ENCODE measurements at regions not wholly inside any gene's neighbourhood (a gene's known extent, or its start where the extent isn't known, plus 50 kb on each side); places are given as distances from the start of the nearest gene placed in this dataset.
"Not testable (repeated sequence)": the region's sequence is repeated elsewhere in the genome, so short reads cannot be mapped to it uniquely, and the experiment has no call there.

DNA sequence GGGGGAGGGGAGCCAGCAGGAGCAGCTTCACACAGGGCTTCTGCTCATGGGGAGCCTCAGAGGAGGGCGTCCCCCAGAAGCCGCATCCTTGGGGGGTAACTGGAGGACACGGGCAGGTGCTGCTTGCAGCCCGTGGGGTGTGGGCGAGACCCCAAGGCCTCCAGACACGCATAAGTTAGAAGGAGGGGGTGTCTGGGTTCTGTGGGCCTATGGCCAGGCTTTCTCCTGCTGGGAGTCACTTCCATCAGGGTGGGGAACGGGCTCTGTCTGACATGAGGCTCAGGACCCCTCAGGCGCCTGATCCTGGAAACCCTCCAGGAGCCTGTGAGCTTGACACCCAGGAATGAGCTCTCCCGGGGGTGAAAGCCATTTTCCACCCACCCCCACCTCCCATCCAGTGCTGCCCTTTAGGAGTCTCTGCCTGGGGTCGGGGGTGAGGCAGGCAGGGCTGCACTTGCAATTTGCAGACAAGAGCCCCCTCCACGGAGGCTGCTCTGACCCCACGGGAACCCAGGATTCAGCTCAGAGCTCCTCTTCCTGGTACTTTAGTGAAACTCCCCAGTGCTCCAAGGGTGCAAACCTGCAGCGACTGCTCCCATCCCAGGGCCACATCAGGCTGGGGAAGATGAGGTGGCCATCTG lies 325.7 kb downstream of the ADGRD1 start:
- H3K4me1 ChIP-seq (ENCODE audit: control insufficient read depth, insufficient read depth, low read length) = no peaks in the 10 kb centered on the region
- ATAC-seq (no peak), DNase-seq (no peak)
- H3K27me3 ChIP-seq (ENCODE audit: control insufficient read depth, insufficient read depth) = no peaks in the 10 kb centered on the region
- no peak overlapping the region for H3K27ac ChIP-seq (ENCODE audit: low read length)
- H3K4me3 ChIP-seq (ENCODE audit: low read length) = no peak overlapping the region
- WGBS = 65% methylated on average over 13 of the region's 13 CpGs
- H3K9me3 ChIP-seq (ENCODE audit: control insufficient read depth, low read length) = no peaks in the 10 kb centered on the region
- intact Hi-C loops (cut with DNase I) = no loop called here

DNA sequence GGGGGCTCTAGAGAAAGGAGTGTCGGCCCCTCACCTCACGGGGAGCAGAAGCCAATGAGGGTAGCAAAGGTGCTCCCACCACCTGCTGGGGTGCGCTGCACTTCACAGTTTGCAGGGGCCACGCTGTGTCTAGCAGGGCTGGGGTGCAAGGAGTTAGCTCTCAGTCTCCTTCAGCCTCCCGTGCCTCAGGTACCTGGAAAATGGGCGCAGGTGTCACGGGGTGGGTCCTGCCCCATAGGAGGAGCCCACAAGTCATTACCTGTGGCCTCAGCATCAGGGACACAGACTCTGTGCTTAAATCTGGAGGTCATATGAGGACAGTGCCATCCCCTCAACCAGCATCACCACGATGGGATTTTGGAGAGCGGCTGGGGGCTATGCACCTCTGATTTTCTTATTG lies 326.7 kb downstream of the ADGRD1 start:
- H3K4me1 ChIP-seq (ENCODE audit: control insufficient read depth, insufficient read depth, low read length) = no peaks in the 10 kb centered on the region
- DNase-seq = peak in 1 of 3 donors; percentile 29
- H3K27ac ChIP-seq (ENCODE audit: low read length) = no peak overlapping the region
- WGBS = 81% methylated on average over 9 of the region's 9 CpGs
- no peak overlapping the region for H3K4me3 ChIP-seq (ENCODE audit: low read length)
- H3K9me3 ChIP-seq (ENCODE audit: control insufficient read depth, low read length) = no peaks in the 10 kb centered on the region
- ATAC-seq = no peak
- intact Hi-C loops (cut with DNase I) = no loop called here
- no peaks in the 10 kb centered on the region for H3K27me3 ChIP-seq (ENCODE audit: control insufficient read depth, insufficient read depth)

DNA sequence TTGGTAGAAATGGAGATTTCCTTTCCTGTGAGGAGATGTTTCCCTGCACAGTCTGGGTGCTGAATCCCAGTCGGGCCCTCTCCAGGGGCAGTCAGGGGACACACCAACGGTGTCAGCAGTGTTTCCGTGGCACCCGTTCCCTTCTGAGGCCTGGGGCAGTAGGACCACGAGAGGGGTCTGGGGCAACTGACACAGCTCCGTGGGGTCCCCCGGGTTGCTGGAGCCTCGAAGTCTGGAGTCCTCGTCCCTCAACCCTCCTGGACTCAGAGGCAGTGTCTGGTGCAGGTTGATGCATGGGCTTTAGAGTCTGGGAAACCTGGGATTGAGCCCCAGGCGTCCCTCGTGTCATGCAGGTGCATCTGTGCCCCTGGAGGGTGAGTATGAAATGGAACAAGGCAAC lies 327.3 kb downstream of the ADGRD1 start:
- intact Hi-C loops (cut with DNase I) = no loop called here
- Histone ChIP-seq H3K9me3 (ENCODE audit: control insufficient read depth, low read length) (no peaks in the 10 kb centered on the region), H3K4me3 (ENCODE audit: low read length) (no peak overlapping the region), H3K27me3 (ENCODE audit: control insufficient read depth, insufficient read depth) (no peaks in the 10 kb centered on the region), H3K27ac (ENCODE audit: low read length) (no peak overlapping the region), H3K4me1 (ENCODE audit: control insufficient read depth, insufficient read depth, low read length) (no peaks in the 10 kb centered on the region)
- no peak for DNase-seq
- ATAC-seq = no peak
- WGBS = 82% methylated on average over 11 of the region's 11 CpGs

DNA sequence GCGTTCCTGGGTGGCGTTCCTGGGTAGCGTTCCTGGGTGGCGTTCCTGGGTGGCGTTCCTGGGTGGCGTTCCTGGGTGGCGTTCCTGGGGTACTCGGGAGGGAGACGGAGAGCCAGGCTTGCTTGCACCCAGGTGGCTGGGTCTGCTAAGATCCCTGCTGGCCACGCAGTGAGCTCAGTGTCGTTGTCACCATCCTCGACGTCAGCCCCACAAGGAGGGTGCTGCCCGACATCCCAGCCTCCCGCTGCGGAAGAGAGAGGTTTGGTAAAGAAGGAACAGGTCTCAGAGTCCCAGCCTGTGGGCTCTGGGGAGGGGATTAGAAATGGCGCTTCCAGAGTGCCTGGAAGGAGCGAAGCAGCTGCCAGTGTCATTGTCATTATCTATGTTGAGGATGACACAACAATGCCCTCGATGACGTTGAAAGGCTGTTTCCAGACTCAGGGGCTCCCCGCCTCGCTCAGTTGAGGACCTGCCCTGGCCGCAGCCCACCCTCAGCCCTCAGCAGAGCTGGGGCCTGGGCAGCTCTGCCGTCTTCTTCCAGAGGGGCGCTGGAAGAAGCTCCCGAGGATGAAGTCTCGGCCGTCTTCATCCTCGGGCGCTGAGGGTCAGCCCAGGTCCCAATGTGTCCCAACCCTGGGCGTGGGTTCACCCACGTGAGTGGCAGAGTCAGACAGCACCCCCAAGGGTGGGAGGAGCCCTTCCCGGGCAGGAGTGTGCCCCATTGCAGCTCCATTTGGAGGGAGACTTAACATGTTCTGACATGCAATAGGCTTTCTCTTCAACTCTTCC lies 328.8 kb downstream of the ADGRD1 start:
- WGBS = 88% methylated on average over 33 of the region's 33 CpGs
- H3K9me3 ChIP-seq (ENCODE audit: control insufficient read depth, low read length) = no peaks in the 10 kb centered on the region
- H3K27me3 ChIP-seq (ENCODE audit: control insufficient read depth, insufficient read depth) = no peaks in the 10 kb centered on the region
- no peak overlapping the region for H3K4me3 ChIP-seq (ENCODE audit: low read length)
- intact Hi-C loops (cut with DNase I) = no loop called here
- H3K27ac ChIP-seq (ENCODE audit: low read length) = no peak overlapping the region
- DNase-seq = peak in 1 of 3 donors; percentile 19
- no peaks in the 10 kb centered on the region for H3K4me1 ChIP-seq (ENCODE audit: control insufficient read depth, insufficient read depth, low read length)
- ATAC-seq = no peak

DNA sequence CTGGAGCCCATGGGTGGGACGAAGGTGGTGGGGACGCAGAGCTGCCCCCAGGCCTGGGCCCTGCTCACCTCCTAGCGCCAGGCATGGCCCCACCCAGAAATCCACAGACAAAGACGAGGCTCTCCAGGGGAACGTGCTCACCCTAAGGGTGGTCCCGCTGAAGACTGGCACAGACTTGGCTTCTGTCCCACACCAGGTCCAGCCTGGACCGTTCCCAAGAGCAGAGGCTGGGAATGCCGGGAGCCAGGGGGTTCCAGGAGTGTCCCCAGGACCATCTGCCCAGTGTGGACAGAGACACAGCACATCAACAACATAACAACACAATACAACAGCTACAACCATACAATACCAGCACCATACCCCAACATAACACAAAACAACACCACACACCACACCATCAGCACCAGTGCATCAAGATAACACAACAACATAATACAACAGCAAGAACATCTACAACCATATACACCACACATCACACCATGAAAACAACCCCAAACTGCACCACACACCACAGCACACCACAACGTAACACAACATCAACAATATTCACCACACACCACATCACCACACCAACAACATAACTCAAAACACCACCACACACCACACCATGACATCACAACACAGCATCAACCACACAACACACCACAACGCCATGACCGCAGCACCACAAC lies 329.6 kb downstream of the ADGRD1 start:
- 80% methylated on average over 11 of the region's 11 CpGs for WGBS
- intact Hi-C loops (cut with DNase I) = no loop called here
- Histone ChIP-seq H3K27me3 (ENCODE audit: control insufficient read depth, insufficient read depth) (no peaks in the 10 kb centered on the region), H3K4me1 (ENCODE audit: control insufficient read depth, insufficient read depth, low read length) (no peaks in the 10 kb centered on the region), H3K9me3 (ENCODE audit: control insufficient read depth, low read length) (no peaks in the 10 kb centered on the region), H3K27ac (ENCODE audit: low read length) (no peak overlapping the region), H3K4me3 (ENCODE audit: low read length) (no peak overlapping the region)
- ATAC-seq = no peak
- no peak for DNase-seq

DNA sequence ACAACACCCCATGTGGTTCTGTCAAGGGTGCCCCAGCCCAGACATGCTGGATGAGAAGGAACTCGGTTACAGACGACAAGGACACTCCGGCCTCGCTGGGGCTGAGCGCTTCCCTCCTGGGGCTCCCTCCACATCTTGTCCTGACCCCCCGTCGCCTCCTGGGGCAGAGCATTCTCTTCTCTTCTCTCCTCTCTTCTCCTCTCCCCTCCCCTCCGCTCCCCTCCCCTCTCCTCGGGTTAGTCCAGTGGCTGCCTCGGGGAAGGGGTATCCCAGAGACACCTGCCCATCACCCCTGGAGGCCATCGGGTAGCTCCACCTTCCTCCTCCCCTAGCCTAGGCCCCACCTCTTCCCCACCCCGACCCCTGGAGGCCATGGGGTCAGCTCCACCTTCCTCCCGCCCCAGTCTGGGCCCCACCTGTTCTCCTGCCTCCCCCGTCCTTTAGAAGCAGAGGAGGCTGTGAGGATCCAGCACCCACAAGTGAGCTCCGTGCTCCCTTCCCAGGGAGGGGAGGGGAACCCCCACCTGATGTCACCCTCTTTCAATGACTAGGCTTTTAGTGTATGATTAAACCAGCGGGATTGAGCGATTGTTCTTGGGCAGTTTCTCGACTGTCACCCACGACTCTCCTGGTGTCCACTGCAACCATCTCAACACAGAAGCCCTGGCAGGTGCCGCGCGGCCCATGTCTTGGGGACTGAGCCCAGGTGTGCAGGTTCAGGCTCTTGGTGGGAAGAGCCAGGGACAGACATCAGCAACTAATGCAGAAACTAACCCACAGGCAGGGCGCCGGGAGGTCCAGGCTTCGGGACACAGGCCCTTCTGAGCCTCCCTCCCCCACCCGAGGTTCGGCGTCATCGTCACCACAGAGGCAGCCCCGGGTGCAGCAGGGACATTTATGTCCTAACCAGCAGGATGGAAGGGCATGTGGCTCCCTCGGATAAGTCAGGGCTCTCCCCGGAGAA lies 330.4 kb downstream of the ADGRD1 start:
- WGBS = 80% methylated on average over 31 of the region's 32 CpGs
- not testable (repeated sequence) for DNase-seq

DNA sequence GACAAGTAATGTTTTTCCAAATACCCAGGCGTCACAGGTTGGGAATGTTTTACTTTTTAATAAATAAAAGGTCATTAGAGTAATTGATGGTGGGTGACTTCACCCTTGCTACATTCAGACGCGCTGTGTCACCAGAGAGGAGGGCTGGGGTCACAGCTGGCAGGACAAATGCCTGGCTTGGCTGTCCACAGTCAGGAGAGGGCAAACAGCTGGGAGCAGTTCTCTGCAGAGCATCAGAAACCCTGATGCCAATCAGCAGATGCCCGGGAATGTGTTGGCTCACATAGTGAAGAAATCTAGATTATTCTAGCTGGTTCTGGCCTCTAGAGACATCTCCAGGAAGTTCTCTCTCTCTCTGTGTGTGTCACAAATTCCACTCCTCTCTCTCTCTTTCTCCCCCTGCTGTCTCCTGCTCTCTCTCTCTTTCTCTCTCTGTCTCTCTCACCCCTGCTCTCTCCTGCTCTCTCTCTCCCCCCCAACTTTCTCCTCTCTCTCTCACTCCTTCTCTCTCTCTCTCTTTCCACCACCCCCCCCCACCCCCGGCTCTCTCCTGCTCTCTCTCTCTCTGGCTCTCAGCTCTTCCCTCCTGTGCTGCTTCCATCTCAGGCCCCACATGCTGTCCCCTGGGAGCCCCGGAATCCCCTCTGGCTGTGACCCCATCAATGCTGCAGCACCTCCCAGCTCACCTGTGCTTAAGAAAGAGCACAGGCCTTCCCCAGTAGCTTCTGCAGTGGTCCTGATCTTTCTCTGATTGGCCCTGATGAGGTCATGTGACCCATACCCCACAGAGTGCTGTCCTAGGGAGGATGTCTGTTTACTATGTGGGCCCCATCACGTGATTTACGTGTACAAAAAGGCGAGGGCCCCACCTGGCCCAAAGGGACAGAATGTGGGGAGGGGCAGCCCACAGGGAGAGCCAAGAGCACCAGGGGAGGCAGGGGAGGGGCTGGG lies 331.5 kb downstream of the ADGRD1 start:
- intact Hi-C loops (cut with DNase I); H3K27ac ChIP-seq (ENCODE audit: low read length); H3K4me1 ChIP-seq (ENCODE audit: control insufficient read depth, insufficient read depth, low read length); H3K27me3 ChIP-seq (ENCODE audit: control insufficient read depth, insufficient read depth); H3K9me3 ChIP-seq (ENCODE audit: control insufficient read depth, low read length); DNase-seq; ATAC-seq; H3K4me3 ChIP-seq (ENCODE audit: low read length): not testable (repeated sequence)
- WGBS = 61% methylated on average over 8 of the region's 9 CpGs

More for the DNA sequence above, 330.4 kb downstream of the ADGRD1 start:
- H3K9me3 ChIP-seq (ENCODE audit: control insufficient read depth, low read length); H3K4me3 ChIP-seq (ENCODE audit: low read length); H3K27ac ChIP-seq (ENCODE audit: low read length); H3K4me1 ChIP-seq (ENCODE audit: control insufficient read depth, insufficient read depth, low read length); ATAC-seq; intact Hi-C loops (cut with DNase I); H3K27me3 ChIP-seq (ENCODE audit: control insufficient read depth, insufficient read depth): not testable (repeated sequence)

DNA sequence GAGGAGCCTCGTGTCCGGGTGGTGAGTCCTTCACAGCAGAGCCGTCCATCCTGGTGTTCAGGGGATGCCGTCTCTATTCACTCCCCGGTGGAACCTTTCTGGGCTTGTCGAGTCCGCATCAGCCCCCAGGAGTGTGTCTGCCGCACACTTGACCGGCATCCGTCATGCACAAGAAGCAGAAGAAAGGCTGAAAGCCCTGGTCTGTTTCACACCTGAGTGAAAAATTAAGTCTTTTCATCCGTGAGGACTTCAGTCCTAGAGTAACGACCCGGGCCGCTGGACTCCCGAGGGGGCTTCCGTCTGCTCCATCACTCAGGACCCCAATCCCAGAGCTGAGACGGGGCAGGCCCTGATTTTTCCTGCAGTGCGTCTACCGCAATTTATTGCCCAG lies 332.2 kb downstream of the ADGRD1 start:
- intact Hi-C loops (cut with DNase I); H3K27ac ChIP-seq (ENCODE audit: low read length); H3K9me3 ChIP-seq (ENCODE audit: control insufficient read depth, low read length); DNase-seq; H3K4me1 ChIP-seq (ENCODE audit: control insufficient read depth, insufficient read depth, low read length); H3K4me3 ChIP-seq (ENCODE audit: low read length); H3K27me3 ChIP-seq (ENCODE audit: control insufficient read depth, insufficient read depth); ATAC-seq: not testable (repeated sequence)
- 84% methylated on average over 16 of the region's 19 CpGs for WGBS

DNA sequence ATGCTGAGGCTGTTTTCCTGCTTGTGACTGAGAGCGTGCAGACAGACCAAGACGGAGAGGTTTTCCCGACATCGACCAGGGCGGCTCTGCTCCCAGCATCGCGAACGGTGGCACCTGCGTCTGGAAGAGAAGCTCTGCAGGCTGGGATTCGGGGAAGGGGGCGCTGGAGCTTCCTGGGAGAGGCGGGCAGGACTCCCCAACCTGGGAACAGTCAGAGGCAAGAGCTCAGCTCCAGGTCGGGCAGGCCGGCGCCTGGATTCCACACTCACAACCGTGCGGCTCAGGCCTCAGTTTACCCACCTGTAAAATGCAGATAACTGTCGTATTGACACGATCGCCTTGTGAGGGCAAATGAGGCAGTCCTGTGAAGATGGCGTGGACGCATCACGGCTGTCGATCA lies 332.6 kb downstream of the ADGRD1 start:
- H3K4me1 ChIP-seq (ENCODE audit: control insufficient read depth, insufficient read depth, low read length); H3K4me3 ChIP-seq (ENCODE audit: low read length); H3K9me3 ChIP-seq (ENCODE audit: control insufficient read depth, low read length); DNase-seq; H3K27me3 ChIP-seq (ENCODE audit: control insufficient read depth, insufficient read depth); intact Hi-C loops (cut with DNase I); ATAC-seq; H3K27ac ChIP-seq (ENCODE audit: low read length): not testable (repeated sequence)
- WGBS = 80% methylated on average over 14 of the region's 24 CpGs
